ENCODE measurements at regions not wholly inside any gene's neighbourhood (a gene's known extent, or its start where the extent isn't known, plus 50 kb on each side); places are given as distances from the start of the nearest gene placed in this dataset.

DNA sequence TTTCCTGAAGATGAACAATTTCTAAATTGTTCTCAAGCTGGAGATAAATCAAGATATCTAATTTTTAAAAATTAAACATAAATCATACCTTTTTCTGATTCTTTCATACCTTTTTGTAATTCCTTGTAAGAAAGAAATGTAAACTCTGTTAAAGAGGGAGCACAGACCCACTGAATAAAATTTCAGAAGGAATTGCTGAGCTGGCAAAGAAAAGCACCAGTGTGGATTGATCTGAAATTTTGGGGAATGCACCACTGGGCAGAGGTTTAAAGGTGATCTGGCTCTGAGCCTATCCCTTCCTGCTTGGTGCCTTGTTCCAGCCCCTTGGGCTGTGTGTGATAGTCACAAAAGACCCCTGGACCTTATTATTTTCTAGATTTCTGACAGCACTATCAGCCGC lies 118.3 kb upstream of the THSD7B start:
- TF ChIP-seq, protein P1, sequence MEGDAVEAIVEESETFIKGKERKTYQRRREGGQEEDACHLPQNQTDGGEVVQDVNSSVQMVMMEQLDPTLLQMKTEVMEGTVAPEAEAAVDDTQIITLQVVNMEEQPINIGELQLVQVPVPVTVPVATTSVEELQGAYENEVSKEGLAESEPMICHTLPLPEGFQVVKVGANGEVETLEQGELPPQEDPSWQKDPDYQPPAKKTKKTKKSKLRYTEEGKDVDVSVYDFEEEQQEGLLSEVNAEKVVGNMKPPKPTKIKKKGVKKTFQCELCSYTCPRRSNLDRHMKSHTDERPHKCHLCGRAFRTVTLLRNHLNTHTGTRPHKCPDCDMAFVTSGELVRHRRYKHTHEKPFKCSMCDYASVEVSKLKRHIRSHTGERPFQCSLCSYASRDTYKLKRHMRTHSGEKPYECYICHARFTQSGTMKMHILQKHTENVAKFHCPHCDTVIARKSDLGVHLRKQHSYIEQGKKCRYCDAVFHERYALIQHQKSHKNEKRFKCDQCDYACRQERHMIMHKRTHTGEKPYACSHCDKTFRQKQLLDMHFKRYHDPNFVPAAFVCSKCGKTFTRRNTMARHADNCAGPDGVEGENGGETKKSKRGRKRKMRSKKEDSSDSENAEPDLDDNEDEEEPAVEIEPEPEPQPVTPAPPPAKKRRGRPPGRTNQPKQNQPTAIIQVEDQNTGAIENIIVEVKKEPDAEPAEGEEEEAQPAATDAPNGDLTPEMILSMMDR (conservative IDR thresholded peaks at IDR 0.05; ENCODE audit: low read length): no peak
- no peak for TF ChIP-seq EZH2phosphoT487 (IDR thresholded peaks at IDR 0.05; ENCODE audit: borderline replicate concordance, low read depth, low read length)
